ENCODE measurements at regions not wholly inside any gene's neighbourhood (a gene's known extent, or its start where the extent isn't known, plus 50 kb on each side); places are given as distances from the start of the nearest gene placed in this dataset.

GRCh38 chr2:118609138-118609537 lies 238.3 kb downstream of the EN1 start:
- H3K4me3 ChIP-seq (ENCODE audit: control insufficient read depth, low read depth, low read length) = no peak overlapping the region
- TF ChIP-seq CTCF (conservative IDR thresholded peaks at IDR 0.05; ENCODE audit: control insufficient read depth, insufficient read depth, low read depth, low read length) = no peak
- peak; percentile 30 for DNase-seq (ENCODE audit: low read depth)

GRCh38 chr2:118607641-118608040 lies 239.8 kb downstream of the EN1 start:
- TF ChIP-seq CTCF (conservative IDR thresholded peaks at IDR 0.05; ENCODE audit: control insufficient read depth, insufficient read depth, low read depth, low read length) = no peak
- peak; percentile 15 for DNase-seq (ENCODE audit: low read depth)
- no peak overlapping the region for H3K4me3 ChIP-seq (ENCODE audit: control insufficient read depth, low read depth, low read length)

- TF ChIP-seq CTCF (conservative IDR thresholded peaks at IDR 0.05; ENCODE audit: control insufficient read depth, insufficient read depth, low read depth, low read length) = no peak
- no peak for DNase-seq (ENCODE audit: low read depth)
- H3K4me3 ChIP-seq (ENCODE audit: control insufficient read depth, low read depth, low read length) = no peak overlapping the region
Measured at GRCh38 chr2:118604811-118605210, 242.6 kb downstream of the EN1 start.

- no peak for DNase-seq (ENCODE audit: low read depth)
- H3K4me3 ChIP-seq (ENCODE audit: control insufficient read depth, low read depth, low read length) = no peak overlapping the region
- no peak for TF ChIP-seq CTCF (conservative IDR thresholded peaks at IDR 0.05; ENCODE audit: control insufficient read depth, insufficient read depth, low read depth, low read length)
Measured at GRCh38 chr2:118604371-118604770, 243.1 kb downstream of the EN1 start.

- DNase-seq (ENCODE audit: low read depth) = no peak
- TF ChIP-seq CTCF (conservative IDR thresholded peaks at IDR 0.05; ENCODE audit: control insufficient read depth, insufficient read depth, low read depth, low read length) = no peak
- H3K4me3 ChIP-seq (ENCODE audit: control insufficient read depth, low read depth, low read length) = no peak overlapping the region
Measured at GRCh38 chr2:118599141-118599540, 248.3 kb downstream of the EN1 start.

- H3K4me3 ChIP-seq (ENCODE audit: control insufficient read depth, low read depth, low read length) = no peak overlapping the region
- no peak for DNase-seq (ENCODE audit: low read depth)
- no peak for TF ChIP-seq CTCF (conservative IDR thresholded peaks at IDR 0.05; ENCODE audit: control insufficient read depth, insufficient read depth, low read depth, low read length)
Measured at GRCh38 chr2:118596620-118597019, 250.8 kb downstream of the EN1 start.

- peak; percentile 53 for DNase-seq (ENCODE audit: low read depth)
- no peak for TF ChIP-seq CTCF (conservative IDR thresholded peaks at IDR 0.05; ENCODE audit: control insufficient read depth, insufficient read depth, low read depth, low read length)
- no peak overlapping the region for H3K4me3 ChIP-seq (ENCODE audit: control insufficient read depth, low read depth, low read length)
Measured at GRCh38 chr2:118593257-118593656, 254.2 kb downstream of the EN1 start.

All from fibroblast of mammary gland (primary cell).